BLaER1 treated with 17β-estradiol and CSF1 and Interleukin-3, amounts not matched to agents 10 nM and 100 nM (cell line): ENCODE measurements at regions not wholly inside any gene's neighbourhood (a gene's known extent, or its start where the extent isn't known, plus 50 kb on each side); places are given as distances from the start of the nearest gene placed in this dataset.
A peak's percentile ranks its signal among the peaks of the same experiment; 100 is the strongest.

Experiments
- H3K27ac ChIP-seq, 11 experiments: shearing (Covaris generic); formaldehyde crosslinking; 2 replicates each; pipeline ENCODE4 v1.8.1; 2022
- H3K27me3 ChIP-seq, 11 experiments: shearing (Covaris generic); formaldehyde crosslinking; 2 replicates each; pipeline ENCODE4 v1.8.1; 2022
- H3K36me3 ChIP-seq, 11 experiments: shearing (Covaris generic); formaldehyde crosslinking; 2 replicates each; pipeline ENCODE4 v1.8.1; 2022
- H3K4me1 ChIP-seq, 10 experiments: shearing (Covaris generic); formaldehyde crosslinking; 2 replicates each; pipeline ENCODE4 v1.8.1; 2022
- H3K4me2 ChIP-seq, 11 experiments: shearing (Covaris generic); formaldehyde crosslinking; 2 replicates each; pipeline ENCODE4 v1.8.1; 2022
- H3K4me3 ChIP-seq, 10 experiments: shearing (Covaris generic); formaldehyde crosslinking; 2 replicates each; pipeline ENCODE4 v1.8.1; 2022
- H3K9ac ChIP-seq, 11 experiments: shearing (Covaris generic); formaldehyde crosslinking; 2 replicates each; pipeline ENCODE4 v1.8.1; 2022
- H3K9me3 ChIP-seq, 11 experiments: shearing (Covaris generic); formaldehyde crosslinking; replicated peaks in 1 of 11; 2 replicates each; pipeline ENCODE4 v1.8.1; 2022
- H4K20me1 ChIP-seq, 11 experiments: shearing (Covaris generic); formaldehyde crosslinking; 2 replicates each; pipeline ENCODE4 v1.8.1; 2022
- Cebpa-rat ChIP-seq, 11 experiments: shearing (Covaris generic); IDR thresholded peaks; 2 replicates each; pipeline ENCODE4 v1.8.1; 2022

GRCh38 chr12:91364471-91365184 is 182.0 kb upstream of the DCN start:
- no peaks in the 10 kb centered on the region for H3K27me3 ChIP-seq
- H3K9me3 ChIP-seq: no peaks in the 10 kb centered on the region
- no peak for TF ChIP-seq Cebpa-rat (IDR thresholded peaks at IDR 0.05)
- H3K4me1 ChIP-seq: peaks cover 14 to 21% (median 18%) of the 10 kb centered on the region in 10 experiments
- H3K9ac ChIP-seq: no peak overlapping the region
- H3K4me2 ChIP-seq: peak overlapping the region; percentile 2 to 54 (median 36); a peak in 17 of 22 replicates
- peak overlapping the region in 1 of 11 experiments; percentile 32; a peak in 1 of 22 replicates for H3K27ac ChIP-seq
- H3K36me3 ChIP-seq: no peaks in the 10 kb centered on the region
- no peak overlapping the region for H3K4me3 ChIP-seq
- no peaks in the 10 kb centered on the region for H4K20me1 ChIP-seq

GRCh38 chr12:91361864-91362263 is 179.2 kb upstream of the DCN start:
- Histone ChIP-seq H3K9ac (no peak overlapping the region), H3K4me3 (no peak overlapping the region), H3K4me1 (peaks cover 13 to 21% (median 18%) of the 10 kb centered on the region in 10 experiments), H3K4me2 (no peak overlapping the region), H3K36me3 (no peaks in the 10 kb centered on the region), H4K20me1 (no peaks in the 10 kb centered on the region), H3K27me3 (no peaks in the 10 kb centered on the region), H3K9me3 (no peaks in the 10 kb centered on the region), H3K27ac (no peak overlapping the region)
- no peak for TF ChIP-seq Cebpa-rat (IDR thresholded peaks at IDR 0.05)

- Histone ChIP-seq H3K4me1 (no peaks in the 10 kb centered on the region), H3K36me3 (no peaks in the 10 kb centered on the region), H3K4me2 (no peak overlapping the region), H3K9ac (no peak overlapping the region), H4K20me1 (no peaks in the 10 kb centered on the region), H3K27me3 (no peaks in the 10 kb centered on the region), H3K27ac (no peak overlapping the region), H3K4me3 (no peak overlapping the region), H3K9me3 (no peaks in the 10 kb centered on the region)
- TF ChIP-seq Cebpa-rat (IDR thresholded peaks at IDR 0.05): no peak
These were observed 174.8 kb upstream of the DCN start for GRCh38 chr12:91357381-91357780.

- H3K27me3 ChIP-seq: no peaks in the 10 kb centered on the region
- no peaks in the 10 kb centered on the region for H3K9me3 ChIP-seq
- no peaks in the 10 kb centered on the region for H3K4me1 ChIP-seq
- no peaks in the 10 kb centered on the region for H3K36me3 ChIP-seq
- no peak overlapping the region for H3K9ac ChIP-seq
- no peak overlapping the region for H3K4me3 ChIP-seq
- TF ChIP-seq Cebpa-rat (IDR thresholded peaks at IDR 0.05): no peak
- H4K20me1 ChIP-seq: no peaks in the 10 kb centered on the region
- H3K27ac ChIP-seq: no peak overlapping the region
- H3K4me2 ChIP-seq: no peak overlapping the region
These were observed 173.8 kb upstream of the DCN start for GRCh38 chr12:91356405-91356804.

- Histone ChIP-seq H3K27ac (no peak overlapping the region), H3K9ac (no peak overlapping the region), H3K27me3 (no peaks in the 10 kb centered on the region), H3K4me1 (no peaks in the 10 kb centered on the region), H4K20me1 (no peaks in the 10 kb centered on the region), H3K4me3 (no peak overlapping the region), H3K36me3 (no peaks in the 10 kb centered on the region), H3K4me2 (no peak overlapping the region), H3K9me3 (no peaks in the 10 kb centered on the region)
- TF ChIP-seq Cebpa-rat (IDR thresholded peaks at IDR 0.05): no peak
These were observed 172.8 kb upstream of the DCN start for GRCh38 chr12:91355150-91356006.

GRCh38 chr12:91353266-91353665 is 170.6 kb upstream of the DCN start:
- no peak overlapping the region for H3K4me3 ChIP-seq
- H3K9me3 ChIP-seq: no peaks in the 10 kb centered on the region
- H3K27me3 ChIP-seq: no peaks in the 10 kb centered on the region
- no peak overlapping the region for H3K9ac ChIP-seq
- no peaks in the 10 kb centered on the region for H3K4me1 ChIP-seq
- TF ChIP-seq Cebpa-rat (IDR thresholded peaks at IDR 0.05): no peak
- H3K27ac ChIP-seq: no peak overlapping the region
- H3K36me3 ChIP-seq: no peaks in the 10 kb centered on the region
- no peaks in the 10 kb centered on the region for H4K20me1 ChIP-seq
- H3K4me2 ChIP-seq: no peak overlapping the region

GRCh38 chr12:91349476-91349875 is 166.9 kb upstream of the DCN start:
- no peaks in the 10 kb centered on the region for H4K20me1 ChIP-seq
- H3K4me2 ChIP-seq: no peak overlapping the region
- no peaks in the 10 kb centered on the region for H3K4me1 ChIP-seq
- H3K4me3 ChIP-seq: no peak overlapping the region
- H3K27ac ChIP-seq: no peak overlapping the region
- no peak for TF ChIP-seq Cebpa-rat (IDR thresholded peaks at IDR 0.05)
- no peaks in the 10 kb centered on the region for H3K9me3 ChIP-seq
- H3K9ac ChIP-seq: no peak overlapping the region
- no peaks in the 10 kb centered on the region for H3K36me3 ChIP-seq
- H3K27me3 ChIP-seq: no peaks in the 10 kb centered on the region

GRCh38 chr12:91347481-91348214 is 165.0 kb upstream of the DCN start:
- TF ChIP-seq Cebpa-rat (IDR thresholded peaks at IDR 0.05): no peak
- Histone ChIP-seq H3K9me3 (no peaks in the 10 kb centered on the region), H3K27ac (no peak overlapping the region), H3K4me1 (no peaks in the 10 kb centered on the region), H3K36me3 (no peaks in the 10 kb centered on the region), H4K20me1 (no peaks in the 10 kb centered on the region), H3K9ac (no peak overlapping the region), H3K27me3 (no peaks in the 10 kb centered on the region), H3K4me3 (no peak overlapping the region), H3K4me2 (no peak overlapping the region)

- no peaks in the 10 kb centered on the region for H4K20me1 ChIP-seq
- H3K4me2 ChIP-seq: no peak overlapping the region
- H3K9me3 ChIP-seq: no peaks in the 10 kb centered on the region
- no peaks in the 10 kb centered on the region for H3K4me1 ChIP-seq
- TF ChIP-seq Cebpa-rat (IDR thresholded peaks at IDR 0.05): no peak
- no peaks in the 10 kb centered on the region for H3K36me3 ChIP-seq
- H3K9ac ChIP-seq: no peak overlapping the region
- no peak overlapping the region for H3K4me3 ChIP-seq
- no peaks in the 10 kb centered on the region for H3K27me3 ChIP-seq
- H3K27ac ChIP-seq: no peak overlapping the region
These were observed 164.2 kb upstream of the DCN start for GRCh38 chr12:91346827-91347226.
